H9 (cell line): ENCODE measurements at regions not wholly inside any gene's neighbourhood (a gene's known extent, or its start where the extent isn't known, plus 50 kb on each side); places are given as distances from the start of the nearest gene placed in this dataset.

ENCODE experiments used
- DNase-seq: peaks from one replicate; pipeline ENCODE4 v3.0.0-alpha.2; 2017
- H2AFZ ChIP-seq: one replicate; pipeline ENCODE4 v1.6.1; 2013; ENCODE audit warnings: mild to moderate bottlenecking, low read length, control low read depth, moderate library complexity
- H2AK5ac ChIP-seq: 2 replicates; pipeline ENCODE4 v1.6.1; 2013; ENCODE audit warnings: low read length, control low read depth, mixed read lengths; ENCODE audit not compliant: insufficient read length
- H2BK120ac ChIP-seq: one replicate; pipeline ENCODE4 v1.6.1; 2013; ENCODE audit warnings: low read depth, mild to moderate bottlenecking, low read length, control low read depth, inconsistent platforms; ENCODE audit not compliant: poor library complexity, severe bottlenecking
- H2BK12ac ChIP-seq: 2 replicates; pipeline ENCODE4 v1.6.1; 2013; ENCODE audit warnings: low read length, control low read depth, mixed read lengths, low read depth; ENCODE audit not compliant: insufficient read length
- H2BK15ac ChIP-seq: 2 replicates; pipeline ENCODE4 v1.6.1; 2013; ENCODE audit warnings: low read depth, low read length, control low read depth
- H2BK20ac ChIP-seq: one replicate; pipeline ENCODE4 v1.6.1; 2013; ENCODE audit warnings: low read depth, mild to moderate bottlenecking, low read length, control low read depth, inconsistent platforms; ENCODE audit not compliant: poor library complexity, severe bottlenecking
- H2BK5ac ChIP-seq: 2 replicates; pipeline ENCODE4 v1.6.1; 2013; ENCODE audit warnings: low read length, control low read depth, mixed read lengths; ENCODE audit not compliant: insufficient read length
- H3K14ac ChIP-seq: 2 replicates; pipeline ENCODE4 v1.6.1; 2013; ENCODE audit warnings: low read length, control low read depth; ENCODE audit not compliant: insufficient read depth
- H3K18ac ChIP-seq: 2 replicates; pipeline ENCODE4 v1.6.1; 2013; ENCODE audit warnings: low read depth, mild to moderate bottlenecking, mixed read lengths, low read length, control low read depth; ENCODE audit not compliant: insufficient read length
- H3K23ac ChIP-seq: 2 replicates; pipeline ENCODE4 v1.6.1; 2013; ENCODE audit warnings: low read length, control low read depth, mixed read lengths, low read depth; ENCODE audit not compliant: insufficient read length
- H3K23me2 ChIP-seq: 2 replicates; pipeline ENCODE4 v1.6.1; 2013; ENCODE audit warnings: low read depth, mild to moderate bottlenecking, mixed read lengths, low read length, control low read depth; ENCODE audit not compliant: insufficient read length, poor library complexity, severe bottlenecking
- H3K27ac ChIP-seq: 2 replicates; pipeline ENCODE4 v1.5.1; 2013; ENCODE audit warnings: low read length, control low read depth, mixed read lengths, low read depth; ENCODE audit not compliant: insufficient read length
- H3K27me3 ChIP-seq: 2 replicates; pipeline ENCODE4 v1.6.1; 2013; ENCODE audit warnings: low read length, control low read depth, inconsistent platforms; ENCODE audit not compliant: insufficient read depth
- H3K4ac ChIP-seq: 2 replicates; pipeline ENCODE4 v1.6.1; 2013; ENCODE audit warnings: low read depth, mild to moderate bottlenecking, control low read depth, inconsistent platforms, low read length, moderate library complexity
- H3K4me1 ChIP-seq: 2 replicates; pipeline ENCODE4 v1.6.1; 2013; ENCODE audit warnings: low read length, control low read depth, inconsistent platforms; ENCODE audit not compliant: insufficient read depth
- H3K4me2 ChIP-seq: 2 replicates; pipeline ENCODE4 v1.6.1; 2013; ENCODE audit warnings: low read length, control low read depth, mixed read lengths; ENCODE audit not compliant: insufficient read length, insufficient read depth
- H3K56ac ChIP-seq: 2 replicates; pipeline ENCODE4 v1.6.1; 2013; ENCODE audit warnings: low read depth, mild to moderate bottlenecking, mixed read lengths, low read length, control low read depth; ENCODE audit not compliant: insufficient read length
- H3K79me1 ChIP-seq: 2 replicates; pipeline ENCODE4 v1.6.1; 2013; ENCODE audit warnings: low read depth, mild to moderate bottlenecking, moderate library complexity, low read length, control low read depth, inconsistent platforms; ENCODE audit not compliant: insufficient read depth, poor library complexity, severe bottlenecking
- H3K79me2 ChIP-seq: 2 replicates; pipeline ENCODE4 v1.6.1; 2013; ENCODE audit warnings: low read length, control low read depth, inconsistent platforms; ENCODE audit not compliant: insufficient read depth
- H3K9ac ChIP-seq: 2 replicates; pipeline ENCODE4 v1.6.1; 2013; ENCODE audit warnings: low read length, control low read depth, mixed read lengths; ENCODE audit not compliant: insufficient read length; ENCODE audit errors: extremely low read depth
- H3K9me3 ChIP-seq: one replicate; pipeline ENCODE4 v1.6.1; 2013; ENCODE audit warnings: low read depth, low read length, inconsistent platforms; ENCODE audit not compliant: control insufficient read depth
- H3T11ph ChIP-seq: one replicate; pipeline ENCODE4 v1.6.1; 2013; ENCODE audit warnings: mild to moderate bottlenecking, low read length, control low read depth, inconsistent platforms
- H4K20me1 ChIP-seq: one replicate; pipeline ENCODE4 v1.6.1; 2013; ENCODE audit not compliant: control insufficient read depth, insufficient read length, insufficient read depth
- H4K5ac ChIP-seq: 2 replicates; pipeline ENCODE4 v1.6.1; 2013; ENCODE audit warnings: low read depth, mild to moderate bottlenecking, mixed read lengths, low read length, control low read depth; ENCODE audit not compliant: insufficient read length
- H4K8ac ChIP-seq: replicated peaks from 2 replicates; pipeline ENCODE4 v1.6.1; 2013; ENCODE audit warnings: low read length, control low read depth, mixed read lengths, low read depth; ENCODE audit not compliant: insufficient read length
- H4K91ac ChIP-seq: 2 replicates; pipeline ENCODE4 v1.6.1; 2013; ENCODE audit warnings: low read depth, mild to moderate bottlenecking, moderate library complexity, mixed read lengths, low read length, control low read depth; ENCODE audit not compliant: insufficient read length
- H3K27ac Mint-ChIP-seq, 3 experiments: 2 replicates in 2 of 3; 3 replicates in 1 of 3; pipeline ENCODE4 v1.8.0; 2020 to 2021; ENCODE audit warnings: mixed read lengths in 3 of 3, mild to moderate bottlenecking in 1 of 3, moderate library complexity in 1 of 3
- H3K27me3 Mint-ChIP-seq: 2 replicates; pipeline ENCODE4 v1.8.0; 2021; ENCODE audit warnings: low read depth, mild to moderate bottlenecking, moderate library complexity, mixed read lengths
- H3K36me3 Mint-ChIP-seq, 3 experiments: 2 replicates in 2 of 3; 3 replicates in 1 of 3; pipeline ENCODE4 v1.8.0; 2020 to 2021; ENCODE audit warnings: low read depth in 3 of 3, mixed read lengths in 3 of 3; ENCODE audit not compliant: insufficient read depth in 1 of 3
- H3K4me1 Mint-ChIP-seq, 2 experiments: 2 replicates each; pipeline ENCODE4 v1.8.0; 2020; ENCODE audit warnings: mixed read lengths in 2 of 2
- H3K4me3 Mint-ChIP-seq, 2 experiments: 2 replicates in 1 of 2; 3 replicates in 1 of 2; pipeline ENCODE4 v1.8.0; 2020 to 2021; ENCODE audit warnings: mild to moderate bottlenecking in 2 of 2, mixed read lengths in 2 of 2, moderate library complexity in 1 of 2
- H3K9me3 Mint-ChIP-seq, 2 experiments: 2 replicates in 1 of 2; 3 replicates in 1 of 2; pipeline ENCODE4 v1.8.0; 2020; ENCODE audit warnings: mild to moderate bottlenecking in 2 of 2, mixed read lengths in 2 of 2, moderate library complexity in 1 of 2
- WGBS: extraction: QIAGEN DNeasy Blood & Tissue Kit; methylation state at CpG from one replicate; pipeline ENCODE4 v1.1.7; 2013; ENCODE audit warnings: missing lambda C conversion rate, low lambda C conversion rate, mixed read lengths; ENCODE audit not compliant: insufficient read length; ENCODE audit errors: extremely low coverage; 5-methylcytosine and 5-hydroxymethylcytosine counted together
- TF ChIP-seq, protein P1 (sequence below): fragments of 200-600 bp; sonication (generic); conservative IDR thresholded peaks from 3 replicates; pipeline ENCODE4 v1.8.0; 2021; ENCODE audit warnings: antibody characterized with exemption, mild to moderate bottlenecking

DNA sequence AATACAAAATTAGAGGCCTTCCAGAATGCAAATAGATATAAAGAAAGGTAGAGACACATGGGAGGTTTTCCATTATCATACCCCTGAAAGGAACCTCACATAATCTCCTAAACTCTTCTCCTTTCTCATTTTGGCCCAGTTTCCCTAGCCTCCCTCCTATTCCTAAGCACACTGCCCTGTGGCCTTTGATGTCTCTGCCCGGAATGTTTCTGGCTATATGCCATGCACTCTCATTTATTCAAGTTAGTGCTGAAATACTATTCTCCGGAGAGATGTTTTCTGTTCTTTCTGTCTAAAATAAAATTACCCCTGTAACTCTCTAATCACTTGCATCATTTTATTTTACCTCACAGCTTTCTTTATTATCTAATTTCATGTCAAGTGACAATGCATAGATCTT, 1287.7 kb downstream of the SLITRK5 start:
- H3K27me3 Mint-ChIP-seq = no peaks in the 10 kb centered on the region
- no peak overlapping the region for H2AFZ ChIP-seq
- H3K56ac ChIP-seq = no peak overlapping the region
- no peak overlapping the region for H4K5ac ChIP-seq
- H2AK5ac ChIP-seq = no peak overlapping the region
- no peak overlapping the region for H3K27ac Mint-ChIP-seq
- H3K9ac ChIP-seq = no peak overlapping the region
- H3K4me1 ChIP-seq = no peaks in the 10 kb centered on the region
- no peaks in the 10 kb centered on the region for H3K79me1 ChIP-seq
- H3K79me2 ChIP-seq = no peaks in the 10 kb centered on the region
- no peak overlapping the region for H2BK12ac ChIP-seq
- H4K20me1 ChIP-seq = no peaks in the 10 kb centered on the region
- no peaks in the 10 kb centered on the region for H3K9me3 ChIP-seq
- no peaks in the 10 kb centered on the region for H3K4me1 Mint-ChIP-seq
- H3K4me3 Mint-ChIP-seq = no peak overlapping the region
- no peak overlapping the region for H3K23ac ChIP-seq
- H2BK20ac ChIP-seq = no peak overlapping the region
- H2BK15ac ChIP-seq = no peak overlapping the region
- H2BK120ac ChIP-seq = no peak overlapping the region
- H3K27ac ChIP-seq = no peak overlapping the region
- no peaks in the 10 kb centered on the region for H3K23me2 ChIP-seq
- no peak overlapping the region for H4K91ac ChIP-seq
- TF ChIP-seq, protein P1, sequence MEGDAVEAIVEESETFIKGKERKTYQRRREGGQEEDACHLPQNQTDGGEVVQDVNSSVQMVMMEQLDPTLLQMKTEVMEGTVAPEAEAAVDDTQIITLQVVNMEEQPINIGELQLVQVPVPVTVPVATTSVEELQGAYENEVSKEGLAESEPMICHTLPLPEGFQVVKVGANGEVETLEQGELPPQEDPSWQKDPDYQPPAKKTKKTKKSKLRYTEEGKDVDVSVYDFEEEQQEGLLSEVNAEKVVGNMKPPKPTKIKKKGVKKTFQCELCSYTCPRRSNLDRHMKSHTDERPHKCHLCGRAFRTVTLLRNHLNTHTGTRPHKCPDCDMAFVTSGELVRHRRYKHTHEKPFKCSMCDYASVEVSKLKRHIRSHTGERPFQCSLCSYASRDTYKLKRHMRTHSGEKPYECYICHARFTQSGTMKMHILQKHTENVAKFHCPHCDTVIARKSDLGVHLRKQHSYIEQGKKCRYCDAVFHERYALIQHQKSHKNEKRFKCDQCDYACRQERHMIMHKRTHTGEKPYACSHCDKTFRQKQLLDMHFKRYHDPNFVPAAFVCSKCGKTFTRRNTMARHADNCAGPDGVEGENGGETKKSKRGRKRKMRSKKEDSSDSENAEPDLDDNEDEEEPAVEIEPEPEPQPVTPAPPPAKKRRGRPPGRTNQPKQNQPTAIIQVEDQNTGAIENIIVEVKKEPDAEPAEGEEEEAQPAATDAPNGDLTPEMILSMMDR = no peak
- no peaks in the 10 kb centered on the region for H3K27me3 ChIP-seq
- H3K36me3 Mint-ChIP-seq = peaks cover 0 to 2% (median 0%) of the 10 kb centered on the region in 3 experiments; a peak in 2 of 7 replicates
- H3T11ph ChIP-seq = no peak overlapping the region
- H3K18ac ChIP-seq = no peak overlapping the region
- DNase-seq = no peak
- H3K4me2 ChIP-seq = no peak overlapping the region
- no peak overlapping the region for H4K8ac ChIP-seq
- H3K9me3 Mint-ChIP-seq = peaks cover 0 to 3% of the 10 kb centered on the region in 2 experiments; a peak in 1 of 5 replicates
- no peak overlapping the region for H3K4ac ChIP-seq
- WGBS = no CpG with 5 or more reads among the region's 2 CpGs
- H2BK5ac ChIP-seq = no peak overlapping the region
- no peak overlapping the region for H3K14ac ChIP-seq
